IPS-NIHi7 (cell line): ENCODE measurements at regions not wholly inside any gene's neighbourhood (a gene's known extent, or its start where the extent isn't known, plus 50 kb on each side); places are given as distances from the start of the nearest gene placed in this dataset.

Source experiments
- DNase-seq: peaks from one replicate; pipeline ENCODE4 v3.0.0; 2012; ENCODE audit warnings: mixed read lengths; ENCODE audit errors: extremely low spot score

- no peak for DNase-seq
Measured at GRCh38 chr6:88244721-88245120, 78.6 kb upstream of the CNR1 start.

GRCh38 chr6:88238901-88239300, 72.8 kb upstream of the CNR1 start:
- DNase-seq: no peak

- peak; percentile 78 for DNase-seq
Measured at GRCh38 chr6:88238065-88238464, 71.9 kb upstream of the CNR1 start.

- DNase-seq: no peak
Measured at GRCh38 chr6:88236612-88237360, 70.6 kb upstream of the CNR1 start.

- DNase-seq: no peak
Measured at GRCh38 chr6:88232753-88233152, 66.6 kb upstream of the CNR1 start.

- no peak for DNase-seq
Measured at GRCh38 chr6:88223298-88223697, 57.2 kb upstream of the CNR1 start.

GRCh38 chr6:88220493-88220892, 54.3 kb upstream of the CNR1 start:
- DNase-seq: peak; percentile 43

- no peak for DNase-seq
Measured at GRCh38 chr6:88216182-88216581, 50.0 kb upstream of the CNR1 start.
